Retinal pigment epithelial cell (primary cell): ENCODE measurements at regions not wholly inside any gene's neighbourhood (a gene's known extent, or its start where the extent isn't known, plus 50 kb on each side); places are given as distances from the start of the nearest gene placed in this dataset.

Source experiments
- DNase-seq: peaks from one replicate; pipeline ENCODE4 v3.0.0-alpha.2; 2010; ENCODE audit warnings: low read depth
- H3K4me3 ChIP-seq: 2 replicates; pipeline ENCODE4 v1.5.1; 2011; ENCODE audit warnings: mild to moderate bottlenecking, low read length, control low read depth, moderate library complexity
- CTCF ChIP-seq: conservative IDR thresholded peaks from 2 replicates; pipeline ENCODE4 v1.5.1; 2011; ENCODE audit warnings: low read depth, low read length, control low read depth, inconsistent platforms

- no peak for DNase-seq
- H3K4me3 ChIP-seq: no peak overlapping the region
- TF ChIP-seq CTCF: no peak
Observed at GRCh38 chr3:188090620-188091309, 63.2 kb upstream of the LPP start.

DNA sequence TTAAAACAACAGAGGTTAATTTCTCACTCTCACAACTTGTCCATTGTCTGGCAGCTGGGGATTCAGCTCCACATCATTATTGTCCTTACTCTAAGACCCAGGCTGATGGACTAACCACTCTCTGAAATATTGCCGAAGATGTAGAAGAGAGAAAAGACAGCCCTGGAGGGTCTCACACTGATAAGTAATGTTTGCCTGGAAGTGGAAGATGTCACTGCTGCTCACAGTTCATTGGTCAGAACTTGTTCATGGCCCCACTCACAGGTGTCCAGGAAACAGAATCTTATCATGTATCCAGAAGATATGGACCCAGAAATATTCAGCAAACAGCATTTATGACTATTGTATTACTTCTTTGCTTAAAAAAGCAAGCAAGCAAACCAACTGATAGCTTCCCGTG lies 62.2 kb upstream of the LPP start:
- DNase-seq: no peak
- no peak overlapping the region for H3K4me3 ChIP-seq
- no peak for TF ChIP-seq CTCF

- TF ChIP-seq CTCF: no peak
Observed at GRCh38 chr3:188092648-188093047, 61.3 kb upstream of the LPP start.

GRCh38 chr3:188095431-188095830 lies 58.5 kb upstream of the LPP start:
- no peak for DNase-seq
- TF ChIP-seq CTCF: no peak

More at GRCh38 chr3:188092648-188093047, 61.3 kb upstream of the LPP start:
- no peak overlapping the region for H3K4me3 ChIP-seq
- no peak for DNase-seq

DNA sequence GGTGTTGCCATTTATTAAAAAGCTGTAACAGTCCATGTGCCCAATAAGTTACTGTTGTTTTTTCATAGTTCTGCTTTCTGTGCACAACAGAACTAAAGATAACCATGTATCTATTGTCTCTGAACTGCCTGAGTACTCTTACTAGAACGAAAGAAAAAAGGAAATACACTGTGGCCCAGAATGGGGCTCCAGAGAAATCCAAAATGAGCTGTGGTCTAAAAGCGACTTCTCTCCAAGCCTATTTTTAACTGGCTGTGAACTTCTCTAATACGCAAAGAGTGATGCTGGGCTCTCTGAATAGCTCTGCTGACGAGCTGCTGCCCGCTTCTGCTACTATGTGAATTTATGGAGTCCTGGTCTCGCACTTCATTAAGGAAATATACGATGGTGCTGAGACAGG lies 56.2 kb upstream of the LPP start:
- no peak for TF ChIP-seq CTCF
- DNase-seq: no peak
- H3K4me3 ChIP-seq: no peak overlapping the region

More at GRCh38 chr3:188095431-188095830, 58.5 kb upstream of the LPP start:
- no peak overlapping the region for H3K4me3 ChIP-seq

- TF ChIP-seq CTCF: no peak
- no peak overlapping the region for H3K4me3 ChIP-seq
- DNase-seq: no peak
Observed at GRCh38 chr3:188099907-188100306, 54.0 kb upstream of the LPP start.

GRCh38 chr3:188102861-188103547 lies 51.0 kb upstream of the LPP start:
- no peak for TF ChIP-seq CTCF
- H3K4me3 ChIP-seq: no peak overlapping the region
- no peak for DNase-seq
